Tibial nerve (tissue), 4 donors: ENCODE measurements at regions not wholly inside any gene's neighbourhood (a gene's known extent, or its start where the extent isn't known, plus 50 kb on each side); places are given as distances from the start of the nearest gene placed in this dataset.
"Not testable (repeated sequence)": the region's sequence is repeated elsewhere in the genome, so short reads cannot be mapped to it uniquely, and the experiment has no call there.

Experiments used
- DNase-seq, 2 donors: peaks; one replicate each; pipeline ENCODE4 v3.0.0-alpha.2; 2019; ENCODE audit warnings: low spot score in 2 of 2
- H3K27ac ChIP-seq, 4 donors: fragments of 200-600 bp; sonication (generic) in 3 of 4; one replicate each; pipeline ENCODE4 v1.5.1; 2017 to 2019; ENCODE audit warnings: mild to moderate bottlenecking in 1 of 4
- H3K27me3 ChIP-seq, 2 donors: fragments of 200-600 bp; sonication (generic) in 1 of 2; one replicate each; pipeline versions ENCODE4 v1.5.1 to v1.6.0; 2017 to 2019
- H3K36me3 ChIP-seq, 3 donors: fragments of 200-600 bp; sonication (generic); one replicate each; pipeline ENCODE4 v1.5.1; 2018 to 2019
- H3K4me1 ChIP-seq, 4 donors: fragments of 200-600 bp; sonication (generic) in 3 of 4; one replicate each; pipeline ENCODE4 v1.5.1; 2017 to 2019
- H3K4me3 ChIP-seq, 4 donors: fragments of 200-600 bp; sonication (generic) in 3 of 4; one replicate each; pipeline ENCODE4 v1.5.1; 2017 to 2019; ENCODE audit warnings: mild to moderate bottlenecking in 1 of 4, moderate library complexity in 1 of 4
- H3K9me3 ChIP-seq, 4 donors: fragments of 200-600 bp; sonication (generic) in 3 of 4; one replicate each; pipeline ENCODE4 v1.5.1; 2017 to 2019
- EP300 ChIP-seq, 2 donors: sonication (generic); formaldehyde crosslinking; IDR thresholded peaks; one replicate each; pipeline ENCODE4 v1.6.1; 2017; ENCODE audit warnings: antibody characterized with exemption in 2 of 2, mild to moderate bottlenecking in 1 of 2
- POLR2A ChIP-seq, 2 donors: fragments of 450-650 bp; IDR thresholded peaks; one replicate each; pipeline ENCODE4 v1.6.1; 2017; ENCODE audit warnings: antibody characterized with exemption in 2 of 2, mild to moderate bottlenecking in 2 of 2, moderate library complexity in 2 of 2
- WGBS, 2 donors: methylation state at CpG; one replicate each; pipeline ENCODE4 v1.1.5; 2018; 5-methylcytosine and 5-hydroxymethylcytosine counted together
- TF ChIP-seq, protein P1 (sequence below), 5 experiments: fragments of 200-600 bp in 3 of 5; fragments of 450-650 bp in 2 of 5; sonication (generic) in 3 of 5; IDR thresholded peaks; one replicate each; pipeline ENCODE4 v1.5.1; 2016 to 2019; ENCODE audit warnings: antibody characterized with exemption in 5 of 5, mild to moderate bottlenecking in 3 of 5, moderate library complexity in 2 of 5

GRCh38 chr6:113017353-113017752 is 670.2 kb downstream of the RFPL4B start:
- peaks cover 0 to 30% (median 6%) of the 10 kb centered on the region in 4 donors for H3K4me1 ChIP-seq
- H3K27ac ChIP-seq = no peak overlapping the region
- no peaks in the 10 kb centered on the region for H3K36me3 ChIP-seq
- no peak for DNase-seq
- TF ChIP-seq POLR2A (IDR thresholded peaks at IDR 0.05) = no peak
- TF ChIP-seq EP300 (IDR thresholded peaks at IDR 0.05) = no peak
- TF ChIP-seq, protein P1, sequence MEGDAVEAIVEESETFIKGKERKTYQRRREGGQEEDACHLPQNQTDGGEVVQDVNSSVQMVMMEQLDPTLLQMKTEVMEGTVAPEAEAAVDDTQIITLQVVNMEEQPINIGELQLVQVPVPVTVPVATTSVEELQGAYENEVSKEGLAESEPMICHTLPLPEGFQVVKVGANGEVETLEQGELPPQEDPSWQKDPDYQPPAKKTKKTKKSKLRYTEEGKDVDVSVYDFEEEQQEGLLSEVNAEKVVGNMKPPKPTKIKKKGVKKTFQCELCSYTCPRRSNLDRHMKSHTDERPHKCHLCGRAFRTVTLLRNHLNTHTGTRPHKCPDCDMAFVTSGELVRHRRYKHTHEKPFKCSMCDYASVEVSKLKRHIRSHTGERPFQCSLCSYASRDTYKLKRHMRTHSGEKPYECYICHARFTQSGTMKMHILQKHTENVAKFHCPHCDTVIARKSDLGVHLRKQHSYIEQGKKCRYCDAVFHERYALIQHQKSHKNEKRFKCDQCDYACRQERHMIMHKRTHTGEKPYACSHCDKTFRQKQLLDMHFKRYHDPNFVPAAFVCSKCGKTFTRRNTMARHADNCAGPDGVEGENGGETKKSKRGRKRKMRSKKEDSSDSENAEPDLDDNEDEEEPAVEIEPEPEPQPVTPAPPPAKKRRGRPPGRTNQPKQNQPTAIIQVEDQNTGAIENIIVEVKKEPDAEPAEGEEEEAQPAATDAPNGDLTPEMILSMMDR (IDR thresholded peaks at IDR 0.05) = no peak
- WGBS, 2 donors = 66 to 72% methylated on average over 2 of the region's 2 CpGs
- H3K4me3 ChIP-seq = no peak overlapping the region
- H3K27me3 ChIP-seq = no peaks in the 10 kb centered on the region
- no peaks in the 10 kb centered on the region for H3K9me3 ChIP-seq

DNA sequence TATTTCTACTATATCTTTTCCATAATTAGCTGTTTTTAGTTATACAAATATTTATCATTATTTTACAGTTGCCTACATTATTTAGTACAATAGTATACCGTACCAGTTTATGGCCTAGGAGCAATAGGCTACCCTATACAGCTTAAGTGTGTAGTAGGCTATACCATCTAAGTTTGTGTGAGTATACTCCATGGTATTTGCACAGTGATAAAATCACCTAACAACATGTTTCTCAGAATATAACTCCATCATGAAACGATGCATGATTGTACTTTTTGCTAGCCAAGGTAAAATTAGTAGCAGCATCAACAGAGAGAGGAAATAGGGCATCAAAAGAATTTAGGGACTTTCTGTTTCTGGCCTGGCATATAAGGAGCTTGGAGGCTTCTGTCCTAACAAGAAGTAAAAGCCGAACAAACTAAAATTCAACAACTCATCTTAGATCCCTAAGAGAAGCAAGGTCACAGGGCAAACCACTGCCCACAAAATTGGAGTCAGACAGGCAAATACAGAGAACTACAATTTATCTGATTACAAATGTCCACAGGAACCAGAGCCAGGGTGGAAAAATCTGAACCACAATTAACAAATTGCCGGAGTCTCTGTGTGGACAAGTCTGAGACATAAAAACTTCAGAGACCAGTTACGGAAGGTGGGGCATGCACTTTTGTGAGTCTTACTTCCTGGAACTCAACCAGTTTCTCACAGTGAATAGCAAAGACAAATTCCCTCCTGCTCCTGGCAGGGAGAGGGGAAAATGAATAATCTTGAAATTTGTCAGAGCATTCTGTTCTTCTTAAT is 671.4 kb downstream of the RFPL4B start:
- H3K4me1 ChIP-seq = peaks cover 0 to 30% (median 5%) of the 10 kb centered on the region in 4 donors
- peak overlapping the region in 2 of 4 donors; percentile 45 to 75 for H3K27ac ChIP-seq
- H3K27me3 ChIP-seq = no peaks in the 10 kb centered on the region
- no peaks in the 10 kb centered on the region for H3K36me3 ChIP-seq
- DNase-seq = peak in 1 of 2 donors; percentile 63
- H3K9me3 ChIP-seq = no peaks in the 10 kb centered on the region
- H3K4me3 ChIP-seq = no peak overlapping the region
- WGBS, 2 donors = 28 to 42% methylated on average over 5 of the region's 5 CpGs
- TF ChIP-seq, protein P1 (IDR thresholded peaks at IDR 0.05) = no peak
- TF ChIP-seq POLR2A (IDR thresholded peaks at IDR 0.05) = no peak
- TF ChIP-seq EP300 (IDR thresholded peaks at IDR 0.05) = peak in 1 of 2 donors; percentile 77

DNA sequence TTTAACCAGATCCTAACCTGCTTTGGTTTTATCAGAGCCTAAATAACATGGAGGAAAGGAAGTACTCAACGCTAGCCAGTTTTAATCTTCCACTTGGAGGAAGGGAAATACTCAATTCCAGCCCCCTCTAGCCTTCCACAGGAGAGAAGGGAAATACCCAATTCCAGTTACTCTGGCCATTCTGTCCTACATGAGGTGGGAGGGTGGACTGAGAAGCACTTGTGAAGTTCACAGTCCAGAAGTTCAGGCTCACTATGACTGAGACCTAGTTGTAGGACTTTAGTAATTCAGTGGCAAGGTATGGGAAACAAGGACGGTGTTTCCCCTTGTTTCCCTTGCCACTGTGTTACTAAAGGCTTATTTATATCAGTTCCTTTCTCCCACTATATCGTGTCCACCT is 672.0 kb downstream of the RFPL4B start:
- TF ChIP-seq, protein P1 (IDR thresholded peaks at IDR 0.05) = no peak
- TF ChIP-seq POLR2A (IDR thresholded peaks at IDR 0.05) (no peak), EP300 (IDR thresholded peaks at IDR 0.05) (no peak)
- H3K27ac ChIP-seq = peak overlapping the region in 2 of 4 donors; percentile 45 to 75
- H3K36me3 ChIP-seq = no peaks in the 10 kb centered on the region

GRCh38 chr6:113027780-113028179 is 680.6 kb downstream of the RFPL4B start:
- Histone ChIP-seq H3K9me3 (no peaks in the 10 kb centered on the region), H3K36me3 (no peaks in the 10 kb centered on the region), H3K4me1 (no peaks in the 10 kb centered on the region), H3K27ac (no peak overlapping the region), H3K27me3 (no peaks in the 10 kb centered on the region), H3K4me3 (no peak overlapping the region)
- 94 to 100% methylated on average over 1 of the region's 1 CpG for whole genome bisulfite sequencing, 2 donors
- DNase-seq = no peak
- TF ChIP-seq, protein P1 (IDR thresholded peaks at IDR 0.05) = no peak
- TF ChIP-seq EP300 (IDR thresholded peaks at IDR 0.05) (no peak), POLR2A (IDR thresholded peaks at IDR 0.05) (no peak)

More for the DNA sequence above, 672.0 kb downstream of the RFPL4B start:
- Histone ChIP-seq H3K4me1 (peaks cover 0 to 30% (median 5%) of the 10 kb centered on the region in 4 donors), H3K27me3 (no peaks in the 10 kb centered on the region), H3K4me3 (no peak overlapping the region), H3K9me3 (no peaks in the 10 kb centered on the region)
- DNase-seq = no peak
- 76 to 77% methylated on average over 3 of the region's 3 CpGs for WGBS, 2 donors

- not testable (repeated sequence) for DNase-seq, H3K27ac ChIP-seq, H3K9me3 ChIP-seq, H3K36me3 ChIP-seq, H3K4me1 ChIP-seq, H3K4me3 ChIP-seq, H3K27me3 ChIP-seq
- WGBS, 2 donors = 90 to 93% methylated on average over 2 of the region's 2 CpGs
Measured at GRCh38 chr6:113029161-113029560, 682.0 kb downstream of the RFPL4B start.
